ENCODE measurements at regions not wholly inside any gene's neighbourhood (a gene's known extent, or its start where the extent isn't known, plus 50 kb on each side); places are given as distances from the start of the nearest gene placed in this dataset.

DNA sequence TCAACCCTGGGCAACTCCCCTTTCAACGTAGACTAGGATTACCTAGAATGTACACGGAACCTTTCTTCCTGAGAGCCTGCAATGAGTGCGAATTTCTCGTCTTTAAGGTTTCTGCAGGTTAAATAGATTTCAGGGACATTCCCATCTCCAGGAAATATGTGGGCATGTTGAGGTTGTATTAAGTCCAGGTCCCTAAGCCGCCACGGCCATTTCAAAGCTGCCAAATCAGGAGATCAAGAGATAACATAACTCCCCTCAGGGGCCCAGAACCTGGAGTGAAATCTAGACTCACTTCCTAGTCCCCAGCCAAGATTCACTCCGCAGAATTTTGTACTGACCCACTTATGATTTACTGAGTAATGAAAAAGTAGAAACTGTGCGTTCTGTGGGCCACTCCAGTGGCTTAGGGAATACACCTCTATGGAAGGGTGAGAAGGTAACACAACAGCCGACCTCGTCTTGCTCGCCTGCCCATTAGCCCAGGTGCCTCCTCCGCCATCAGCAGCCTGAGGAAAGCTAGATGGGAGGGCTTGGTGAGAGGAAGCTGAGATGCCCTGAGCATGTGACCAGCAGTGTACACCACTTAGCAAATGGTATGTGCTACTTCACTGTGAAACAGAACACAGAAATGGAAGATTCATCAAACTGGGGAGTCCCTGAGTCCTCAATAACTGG, 98.5 kb upstream of the SOX1 start:
- Histone ChIP-seq H3K9me3 (ENCODE audit: low read depth, low read length, poor library complexity, severe bottlenecking) (no peaks in the 10 kb centered on the region), H3K4me1 (ENCODE audit: insufficient read depth, low read length, poor library complexity, severe bottlenecking) (peaks cover 12% of the 10 kb centered on the region), H3K4me3 (ENCODE audit: low read depth, low read length, poor library complexity, severe bottlenecking) (no peak overlapping the region), H3K27me3 (replicated peaks; ENCODE audit: insufficient read depth, low read depth, low read length, poor library complexity) (peaks cover 21% of the 10 kb centered on the region), H3K27ac (ENCODE audit: low read depth, low read length, poor library complexity, severe bottlenecking) (no peak overlapping the region), H3K36me3 (ENCODE audit: insufficient read depth, low read length, poor library complexity, severe bottlenecking) (no peaks in the 10 kb centered on the region)
- ChIA-PET POLR2A (ENCODE audit: low non-redundant PET) (no interaction called here), CTCF (no interaction called here)
- no peak for DNase-seq (ENCODE audit: low spot score)
- TF ChIP-seq EZH2 (IDR thresholded peaks at IDR 0.05; ENCODE audit: borderline replicate concordance, low read depth, low read length, poor library complexity, severe bottlenecking) = no peak
- TF ChIP-seq, protein P1, sequence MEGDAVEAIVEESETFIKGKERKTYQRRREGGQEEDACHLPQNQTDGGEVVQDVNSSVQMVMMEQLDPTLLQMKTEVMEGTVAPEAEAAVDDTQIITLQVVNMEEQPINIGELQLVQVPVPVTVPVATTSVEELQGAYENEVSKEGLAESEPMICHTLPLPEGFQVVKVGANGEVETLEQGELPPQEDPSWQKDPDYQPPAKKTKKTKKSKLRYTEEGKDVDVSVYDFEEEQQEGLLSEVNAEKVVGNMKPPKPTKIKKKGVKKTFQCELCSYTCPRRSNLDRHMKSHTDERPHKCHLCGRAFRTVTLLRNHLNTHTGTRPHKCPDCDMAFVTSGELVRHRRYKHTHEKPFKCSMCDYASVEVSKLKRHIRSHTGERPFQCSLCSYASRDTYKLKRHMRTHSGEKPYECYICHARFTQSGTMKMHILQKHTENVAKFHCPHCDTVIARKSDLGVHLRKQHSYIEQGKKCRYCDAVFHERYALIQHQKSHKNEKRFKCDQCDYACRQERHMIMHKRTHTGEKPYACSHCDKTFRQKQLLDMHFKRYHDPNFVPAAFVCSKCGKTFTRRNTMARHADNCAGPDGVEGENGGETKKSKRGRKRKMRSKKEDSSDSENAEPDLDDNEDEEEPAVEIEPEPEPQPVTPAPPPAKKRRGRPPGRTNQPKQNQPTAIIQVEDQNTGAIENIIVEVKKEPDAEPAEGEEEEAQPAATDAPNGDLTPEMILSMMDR (conservative IDR thresholded peaks at IDR 0.05; ENCODE audit: low read depth, low read length) = no peak
- intact Hi-C loops (cut with micrococcal nuclease; ENCODE audit: unreplicated experiment) = no loop called here
- no TSS peak for BruUV-seq (replicated peaks)

DNA sequence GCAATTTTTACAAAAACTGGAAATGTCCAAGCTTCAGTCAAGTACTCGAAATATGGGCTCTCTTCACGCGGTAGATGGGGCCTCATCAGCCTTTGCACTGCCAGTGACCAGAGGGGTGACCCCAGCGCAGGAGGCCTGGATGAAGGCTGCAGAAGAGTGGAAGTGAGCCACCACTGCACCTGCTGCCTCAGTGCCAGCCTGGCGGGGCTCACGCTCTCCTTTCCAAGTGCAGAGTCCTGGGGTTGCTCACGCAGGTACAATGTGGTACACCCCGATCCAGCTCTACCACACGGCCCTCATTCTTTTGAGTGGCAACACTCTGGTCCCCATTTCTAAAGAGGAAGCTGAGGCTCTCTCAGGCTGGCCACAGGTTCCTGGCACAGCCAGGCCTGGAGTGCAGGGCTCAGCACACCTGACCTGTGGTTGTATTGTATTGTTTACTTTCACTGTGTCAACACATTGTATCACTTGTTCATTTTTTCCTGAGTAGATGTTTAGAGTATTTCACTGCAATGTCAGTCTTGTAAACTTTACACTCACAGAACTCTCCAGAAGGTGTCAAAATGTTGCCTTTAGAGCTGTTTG, 97.3 kb upstream of the SOX1 start:
- TF ChIP-seq EZH2 (IDR thresholded peaks at IDR 0.05; ENCODE audit: borderline replicate concordance, low read depth, low read length, poor library complexity, severe bottlenecking) = no peak
- TF ChIP-seq, protein P1 (conservative IDR thresholded peaks at IDR 0.05; ENCODE audit: low read depth, low read length) = no peak
- CTCF ChIA-PET = no interaction called here
- no peak overlapping the region for H3K4me3 ChIP-seq (ENCODE audit: low read depth, low read length, poor library complexity, severe bottlenecking)
- intact Hi-C loops (cut with micrococcal nuclease; ENCODE audit: unreplicated experiment) = no loop called here
- DNase-seq (ENCODE audit: low spot score) = no peak
- POLR2A ChIA-PET (ENCODE audit: low non-redundant PET) = no interaction called here
- no peak overlapping the region for H3K27ac ChIP-seq (ENCODE audit: low read depth, low read length, poor library complexity, severe bottlenecking)
- H3K36me3 ChIP-seq (ENCODE audit: insufficient read depth, low read length, poor library complexity, severe bottlenecking) = no peaks in the 10 kb centered on the region
- no peaks in the 10 kb centered on the region for H3K9me3 ChIP-seq (ENCODE audit: low read depth, low read length, poor library complexity, severe bottlenecking)
- H3K4me1 ChIP-seq (ENCODE audit: insufficient read depth, low read length, poor library complexity, severe bottlenecking) = peaks cover 12% of the 10 kb centered on the region
- peaks cover 25% of the 10 kb centered on the region for H3K27me3 ChIP-seq (replicated peaks; ENCODE audit: insufficient read depth, low read depth, low read length, poor library complexity)
- BruUV-seq (replicated peaks) = no TSS peak

DNA sequence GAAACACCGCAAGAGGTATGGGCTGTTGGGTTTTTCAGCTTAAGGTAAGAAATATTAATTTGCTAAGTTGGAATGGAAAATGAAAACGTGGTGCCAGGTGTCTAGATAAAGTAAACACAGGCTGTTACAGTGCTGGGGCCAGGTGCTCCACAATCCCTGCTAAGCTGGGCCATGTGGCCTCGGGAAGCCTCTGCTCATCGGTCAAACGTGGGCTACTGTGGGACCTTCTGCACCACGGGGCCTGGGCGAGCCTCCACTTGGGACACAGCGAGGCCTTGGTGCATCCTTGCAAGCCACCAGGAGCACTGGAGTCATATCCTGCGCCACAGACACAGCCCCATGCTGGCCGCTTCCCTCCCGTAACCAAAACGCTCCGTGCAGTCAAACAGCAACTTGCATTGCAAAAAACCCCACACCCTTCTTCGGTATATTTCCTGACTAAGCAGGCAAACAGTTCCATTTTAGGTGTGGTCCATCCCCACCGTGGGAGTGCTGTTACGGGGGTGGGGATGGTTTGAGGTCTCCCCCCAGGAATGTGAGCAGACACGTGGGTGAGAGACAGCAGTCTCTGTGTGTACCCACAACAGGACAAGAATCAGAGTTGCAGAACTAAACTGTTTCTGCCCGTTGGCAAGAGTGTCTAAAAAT, 96.3 kb upstream of the SOX1 start:
- peaks cover 25% of the 10 kb centered on the region for H3K27me3 ChIP-seq (replicated peaks; ENCODE audit: insufficient read depth, low read depth, low read length, poor library complexity)
- peaks cover 12% of the 10 kb centered on the region for H3K4me1 ChIP-seq (ENCODE audit: insufficient read depth, low read length, poor library complexity, severe bottlenecking)
- no peak overlapping the region for H3K27ac ChIP-seq (ENCODE audit: low read depth, low read length, poor library complexity, severe bottlenecking)
- ChIA-PET CTCF (no interaction called here), POLR2A (ENCODE audit: low non-redundant PET) (no interaction called here)
- intact Hi-C loops (cut with micrococcal nuclease; ENCODE audit: unreplicated experiment) = no loop called here
- DNase-seq (ENCODE audit: low spot score) = no peak
- no peak overlapping the region for H3K4me3 ChIP-seq (ENCODE audit: low read depth, low read length, poor library complexity, severe bottlenecking)
- no peak for TF ChIP-seq EZH2 (IDR thresholded peaks at IDR 0.05; ENCODE audit: borderline replicate concordance, low read depth, low read length, poor library complexity, severe bottlenecking)
- TF ChIP-seq, protein P1 (conservative IDR thresholded peaks at IDR 0.05; ENCODE audit: low read depth, low read length) = no peak
- no TSS peak for BruUV-seq (replicated peaks)
- H3K36me3 ChIP-seq (ENCODE audit: insufficient read depth, low read length, poor library complexity, severe bottlenecking) = no peaks in the 10 kb centered on the region
- H3K9me3 ChIP-seq (ENCODE audit: low read depth, low read length, poor library complexity, severe bottlenecking) = no peaks in the 10 kb centered on the region

Measured in A673 (cell line).